AG04450 (cell line): ENCODE measurements at regions not wholly inside any gene's neighbourhood (a gene's known extent, or its start where the extent isn't known, plus 50 kb on each side); places are given as distances from the start of the nearest gene placed in this dataset.

Source experiments
- CTCF ChIA-PET: fragments of 300-600, 350-600 bp; formaldehyde crosslinking; extraction: SDS; loops from one replicate; lab custom pipeline; 2022; ENCODE audit warnings: antibody characterized with exemption, inconsistent platforms; lab: Charles Lee
- POLR2A ChIA-PET: fragments of 350-600 bp; formaldehyde crosslinking; extraction: SDS; loops from one replicate; lab custom pipeline; 2021; ENCODE audit warnings: antibody characterized with exemption, inconsistent platforms; lab: Yijun Ruan, JAX
- DNase-seq: peaks from one replicate; pipeline ENCODE4 v3.0.0-alpha.2; 2011; ENCODE audit warnings: low read depth, low spot score
- H3K27ac ChIP-seq: one replicate; pipeline ENCODE4 v1.5.1; 2012; ENCODE audit warnings: low read depth, low read length, control low read depth
- H3K27me3 ChIP-seq: one replicate; pipeline ENCODE4 v1.6.0; 2012; ENCODE audit warnings: low read length; ENCODE audit not compliant: control insufficient read depth, insufficient read depth
- H3K4me3 ChIP-seq: 2 replicates; pipeline ENCODE4 v1.5.1; 2011; ENCODE audit warnings: mild to moderate bottlenecking, low read depth, low read length, control low read depth
- H3K9me3 ChIP-seq: 2 replicates; pipeline ENCODE4 v1.5.1; 2012; ENCODE audit warnings: low read length; ENCODE audit not compliant: control insufficient read depth, insufficient read depth
- TF ChIP-seq, protein P1 (sequence below): IDR thresholded peaks from 2 replicates; pipeline ENCODE4 v1.5.1; 2011; ENCODE audit warnings: low read depth, low read length, control low read depth, inconsistent platforms

- Histone ChIP-seq H3K27me3 (no peaks in the 10 kb centered on the region), H3K9me3 (no peaks in the 10 kb centered on the region; the same call in 1 of the 2 replicates), H3K4me3 (no peak overlapping the region), H3K27ac (no peak overlapping the region)
- TF ChIP-seq, protein P1, sequence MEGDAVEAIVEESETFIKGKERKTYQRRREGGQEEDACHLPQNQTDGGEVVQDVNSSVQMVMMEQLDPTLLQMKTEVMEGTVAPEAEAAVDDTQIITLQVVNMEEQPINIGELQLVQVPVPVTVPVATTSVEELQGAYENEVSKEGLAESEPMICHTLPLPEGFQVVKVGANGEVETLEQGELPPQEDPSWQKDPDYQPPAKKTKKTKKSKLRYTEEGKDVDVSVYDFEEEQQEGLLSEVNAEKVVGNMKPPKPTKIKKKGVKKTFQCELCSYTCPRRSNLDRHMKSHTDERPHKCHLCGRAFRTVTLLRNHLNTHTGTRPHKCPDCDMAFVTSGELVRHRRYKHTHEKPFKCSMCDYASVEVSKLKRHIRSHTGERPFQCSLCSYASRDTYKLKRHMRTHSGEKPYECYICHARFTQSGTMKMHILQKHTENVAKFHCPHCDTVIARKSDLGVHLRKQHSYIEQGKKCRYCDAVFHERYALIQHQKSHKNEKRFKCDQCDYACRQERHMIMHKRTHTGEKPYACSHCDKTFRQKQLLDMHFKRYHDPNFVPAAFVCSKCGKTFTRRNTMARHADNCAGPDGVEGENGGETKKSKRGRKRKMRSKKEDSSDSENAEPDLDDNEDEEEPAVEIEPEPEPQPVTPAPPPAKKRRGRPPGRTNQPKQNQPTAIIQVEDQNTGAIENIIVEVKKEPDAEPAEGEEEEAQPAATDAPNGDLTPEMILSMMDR: no peak
- no peak for DNase-seq
- CTCF ChIA-PET: interaction anchor here (1.1 to 2.3 kb wide), 5 partner anchors 14 to 328 kb away, joined by 3 to 11 read pairs (median 6); no protein-coding TSS in a partner anchor
- POLR2A ChIA-PET: no interaction called here
Observed at GRCh38 chr7:142454862-142455261, 197.0 kb upstream of the PRSS58 start.

- ChIA-PET CTCF (interaction anchor here (1.8 to 2.3 kb wide), 2 partner anchors 31 to 63 kb away, joined by 6 to 11 read pairs; no protein-coding TSS in a partner anchor), POLR2A (no interaction called here)
- no peaks in the 10 kb centered on the region; the same call in 1 of the 2 replicates for H3K9me3 ChIP-seq
- no peak overlapping the region for H3K27ac ChIP-seq
- TF ChIP-seq, protein P1: no peak
- H3K27me3 ChIP-seq: no peaks in the 10 kb centered on the region
- DNase-seq: no peak
- H3K4me3 ChIP-seq: no peak overlapping the region
Observed at GRCh38 chr7:142452791-142453190, 194.9 kb upstream of the PRSS58 start.

- Histone ChIP-seq H3K4me3 (no peak overlapping the region), H3K27me3 (no peaks in the 10 kb centered on the region), H3K9me3 (no peaks in the 10 kb centered on the region; the same call in 1 of the 2 replicates), H3K27ac (no peak overlapping the region)
- CTCF ChIA-PET: interaction anchor here (1.4 to 1.5 kb wide), 2 partner anchors 32 to 72 kb away, joined by 4 read pairs; no protein-coding TSS in a partner anchor
- POLR2A ChIA-PET: no interaction called here
- TF ChIP-seq, protein P1: no peak
- no peak for DNase-seq
Observed at GRCh38 chr7:142451817-142452216, 194.0 kb upstream of the PRSS58 start.

- POLR2A ChIA-PET: no interaction called here
- CTCF ChIA-PET: interaction anchor here (1.4 to 1.5 kb wide), 2 partner anchors 32 to 73 kb away, joined by 4 read pairs; no protein-coding TSS in a partner anchor
- H3K27ac ChIP-seq: no peak overlapping the region
- H3K27me3 ChIP-seq: no peaks in the 10 kb centered on the region
- no peak overlapping the region for H3K4me3 ChIP-seq
- H3K9me3 ChIP-seq: no peaks in the 10 kb centered on the region; the same call in 1 of the 2 replicates
- TF ChIP-seq, protein P1: no peak
- no peak for DNase-seq
Observed at GRCh38 chr7:142451296-142451695, 193.4 kb upstream of the PRSS58 start.

GRCh38 chr7:142450695-142451094 lies 192.8 kb upstream of the PRSS58 start:
- H3K4me3 ChIP-seq: no peak overlapping the region
- TF ChIP-seq, protein P1: no peak
- DNase-seq: no peak
- H3K27me3 ChIP-seq: no peaks in the 10 kb centered on the region
- CTCF ChIA-PET: interaction anchor here (0.7 to 0.8 kb wide), 2 partner anchors 8 to 33 kb away, joined by 3 to 5 read pairs; no protein-coding TSS in a partner anchor
- H3K9me3 ChIP-seq: no peaks in the 10 kb centered on the region; the same call in 1 of the 2 replicates
- no peak overlapping the region for H3K27ac ChIP-seq
- POLR2A ChIA-PET: no interaction called here
